Prostate gland (tissue), 2 donors: ENCODE measurements at regions not wholly inside any gene's neighbourhood (a gene's known extent, or its start where the extent isn't known, plus 50 kb on each side); places are given as distances from the start of the nearest gene placed in this dataset.

Experiments
- CTCF ChIP-seq, 4 experiments: fragments of 200-600 bp in 2 of 4; fragments of 450-650 bp in 2 of 4; sonication (generic) in 2 of 4; IDR thresholded peaks; 1 replicate in 3 of 4; 2 replicates in 1 of 4; pipeline ENCODE4 v1.5.1; 2016 to 2019; ENCODE audit warnings: antibody characterized with exemption in 4 of 4, mild to moderate bottlenecking in 2 of 4, moderate library complexity in 2 of 4
- POLR2A ChIP-seq: fragments of 450-650 bp; IDR thresholded peaks from one replicate; pipeline ENCODE4 v1.6.1; 2016; ENCODE audit warnings: antibody characterized with exemption, mild to moderate bottlenecking
- POLR2AphosphoS5 ChIP-seq: sonication (generic); formaldehyde crosslinking; IDR thresholded peaks from one replicate; pipeline ENCODE4 v1.6.1; 2017; ENCODE audit warnings: antibody characterized with exemption

DNA sequence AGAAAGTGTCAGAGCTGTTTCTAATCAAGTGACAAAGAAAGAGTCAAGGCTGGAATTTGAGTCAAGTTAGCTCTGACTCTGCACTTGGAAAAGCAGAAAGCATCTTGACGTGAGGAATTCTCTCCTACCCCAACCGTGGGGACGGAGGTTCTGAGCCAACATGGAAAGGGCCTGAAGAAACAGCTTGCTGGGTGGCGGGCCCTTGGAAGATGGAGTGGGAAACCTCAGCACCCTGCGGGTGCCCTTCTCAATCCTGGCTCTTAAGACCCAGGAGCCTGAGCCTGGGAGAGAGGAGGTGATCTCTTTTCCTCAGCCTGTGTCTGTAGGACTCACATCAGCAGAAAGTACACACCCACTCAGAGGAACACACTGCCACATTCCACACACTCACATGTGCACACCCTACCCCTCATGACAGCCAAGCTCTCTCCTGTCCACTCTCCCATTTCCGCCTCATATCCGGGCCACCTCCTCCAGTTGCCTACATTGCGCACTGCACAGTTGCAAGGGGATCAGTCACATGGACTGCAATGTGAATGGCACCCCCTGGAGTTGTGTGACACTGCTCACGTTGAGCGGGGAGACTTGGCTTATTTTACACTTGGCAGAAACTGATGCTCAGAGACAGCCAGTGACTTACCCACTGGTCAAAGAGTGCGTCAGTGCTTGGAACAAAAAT is 101.5 kb upstream of the SLC6A6 start:
- TF ChIP-seq CTCF (IDR thresholded peaks at IDR 0.05), result no peak
- no peak for TF ChIP-seq POLR2AphosphoS5
- no peak for TF ChIP-seq POLR2A
